Fibroblast of lung (primary cell): ENCODE measurements at regions not wholly inside any gene's neighbourhood (a gene's known extent, or its start where the extent isn't known, plus 50 kb on each side); places are given as distances from the start of the nearest gene placed in this dataset.

ENCODE experiments used
- DNase-seq, 2 donors: peaks; one replicate each; pipeline versions ENCODE4 v3.0.0 to v3.0.0-alpha.2; 2010; ENCODE audit warnings: low read depth in 2 of 2
- H2AFZ ChIP-seq: 2 replicates; pipeline ENCODE4 v1.5.1; 2012; ENCODE audit warnings: low read length, control low read depth, inconsistent platforms
- H3K27ac ChIP-seq: 2 replicates; pipeline ENCODE4 v1.5.1; 2011; ENCODE audit warnings: low read length, control low read depth; ENCODE audit not compliant: insufficient read depth
- H3K27me3 ChIP-seq: 2 replicates; pipeline ENCODE4 v1.5.1; 2011; ENCODE audit warnings: mild to moderate bottlenecking, low read length; ENCODE audit not compliant: control insufficient read depth, insufficient read depth
- H3K36me3 ChIP-seq: 2 replicates; pipeline ENCODE4 v1.5.1; 2011; ENCODE audit warnings: low read length; ENCODE audit not compliant: control insufficient read depth, insufficient read depth
- H3K4me1 ChIP-seq: 2 replicates; pipeline ENCODE4 v1.5.1; 2011; ENCODE audit warnings: low read length; ENCODE audit not compliant: control insufficient read depth, insufficient read depth; ENCODE audit errors: extremely low read depth
- H3K4me2 ChIP-seq: 2 replicates; pipeline ENCODE4 v1.5.1; 2011; ENCODE audit warnings: low read length, control low read depth; ENCODE audit not compliant: insufficient read depth; ENCODE audit errors: extremely low read depth
- H3K4me3 ChIP-seq, 4 experiments: fragments of 200-600 bp in 1 of 4; sonication (generic) in 1 of 4; replicated peaks in 1 of 4; 2 replicates each; pipeline ENCODE4 v1.5.1; 2011 to 2016; ENCODE audit warnings: low read length in 4 of 4, low read depth in 3 of 4, mild to moderate bottlenecking in 3 of 4, control low read depth in 2 of 4, inconsistent platforms in 1 of 4, mixed read lengths in 1 of 4; ENCODE audit not compliant: insufficient read depth in 1 of 4; ENCODE audit errors: control extremely low read depth in 1 of 4
- H3K79me2 ChIP-seq: 2 replicates; pipeline ENCODE4 v1.5.1; 2012; ENCODE audit warnings: mild to moderate bottlenecking, low read length, inconsistent platforms; ENCODE audit not compliant: control insufficient read depth, insufficient read depth
- H3K9ac ChIP-seq: 2 replicates; pipeline ENCODE4 v1.5.1; 2011; ENCODE audit warnings: mild to moderate bottlenecking, low read length, control low read depth; ENCODE audit not compliant: insufficient read depth
- H3K9me3 ChIP-seq: 2 replicates; pipeline ENCODE4 v1.5.1; 2012; ENCODE audit warnings: low read depth, low read length; ENCODE audit not compliant: control insufficient read depth, insufficient read depth
- H4K20me1 ChIP-seq: 2 replicates; pipeline ENCODE4 v1.5.1; 2011; ENCODE audit warnings: low read length; ENCODE audit not compliant: control insufficient read depth, insufficient read depth; ENCODE audit errors: extremely low read depth
- CTCF ChIP-seq, 2 donors: IDR thresholded peaks in 1 of 2; conservative IDR thresholded peaks in 1 of 2; 1 replicate in 1 of 2; 2 replicates in 1 of 2; pipeline ENCODE4 v1.5.1; 2011 to 2012; ENCODE audit warnings: low read length in 2 of 2, control low read depth in 1 of 2, inconsistent platforms in 1 of 2, low read depth in 1 of 2, mild to moderate bottlenecking in 1 of 2
- EZH2 ChIP-seq: IDR thresholded peaks from 2 replicates; pipeline ENCODE4 v1.5.1; 2012; ENCODE audit warnings: low read length, control low read depth, mild to moderate bottlenecking; ENCODE audit errors: missing control alignments

- Histone ChIP-seq H3K79me2 (no peaks in the 10 kb centered on the region), H3K9ac (no peak overlapping the region), H3K4me3 (no peak overlapping the region), H2AFZ (no peak overlapping the region), H3K9me3 (no peaks in the 10 kb centered on the region), H3K4me2 (no peak overlapping the region), H3K36me3 (no peaks in the 10 kb centered on the region), H3K4me1 (no peaks in the 10 kb centered on the region), H3K27me3 (no peaks in the 10 kb centered on the region), H3K27ac (no peak overlapping the region), H4K20me1 (no peaks in the 10 kb centered on the region)
- no peak for DNase-seq
- TF ChIP-seq CTCF (conservative IDR thresholded peaks at IDR 0.05 in 1 of 2, IDR thresholded peaks at IDR 0.05 in 1 of 2; ENCODE audit: low read depth in 1 of 2, low read length in 2 of 2) (no peak), EZH2 (no peak)
These were observed 755.4 kb downstream of the KCNJ2 start for GRCh38 chr17:70924776-70925175.

GRCh38 chr17:70929226-70929625 is 759.9 kb downstream of the KCNJ2 start:
- no peak overlapping the region for H3K27ac ChIP-seq
- no peaks in the 10 kb centered on the region for H3K27me3 ChIP-seq
- H3K79me2 ChIP-seq: no peaks in the 10 kb centered on the region
- H3K9ac ChIP-seq: no peak overlapping the region
- H3K9me3 ChIP-seq: no peaks in the 10 kb centered on the region
- TF ChIP-seq CTCF (conservative IDR thresholded peaks at IDR 0.05 in 1 of 2, IDR thresholded peaks at IDR 0.05 in 1 of 2; ENCODE audit: low read depth in 1 of 2, low read length in 2 of 2) (no peak), EZH2 (no peak)
- no peaks in the 10 kb centered on the region for H3K4me1 ChIP-seq
- no peak overlapping the region for H3K4me2 ChIP-seq
- no peaks in the 10 kb centered on the region for H4K20me1 ChIP-seq
- peak; percentile 15 to 24 for DNase-seq
- H2AFZ ChIP-seq: no peak overlapping the region
- H3K36me3 ChIP-seq: no peaks in the 10 kb centered on the region
- no peak overlapping the region for H3K4me3 ChIP-seq

GRCh38 chr17:70934231-70934630 is 764.9 kb downstream of the KCNJ2 start:
- H3K4me3 ChIP-seq: no peak overlapping the region
- TF ChIP-seq EZH2 (no peak), CTCF (conservative IDR thresholded peaks at IDR 0.05 in 1 of 2, IDR thresholded peaks at IDR 0.05 in 1 of 2; ENCODE audit: low read depth in 1 of 2, low read length in 2 of 2) (no peak)
- H3K4me1 ChIP-seq: no peaks in the 10 kb centered on the region
- no peak overlapping the region for H3K4me2 ChIP-seq
- no peak overlapping the region for H3K9ac ChIP-seq
- H3K79me2 ChIP-seq: no peaks in the 10 kb centered on the region
- H2AFZ ChIP-seq: no peak overlapping the region
- no peaks in the 10 kb centered on the region for H3K9me3 ChIP-seq
- no peak for DNase-seq
- H3K27me3 ChIP-seq: no peaks in the 10 kb centered on the region
- no peak overlapping the region for H3K27ac ChIP-seq
- H3K36me3 ChIP-seq: no peaks in the 10 kb centered on the region
- H4K20me1 ChIP-seq: no peaks in the 10 kb centered on the region
